GM21786 (cell line): ENCODE measurements at regions not wholly inside any gene's neighbourhood (a gene's known extent, or its start where the extent isn't known, plus 50 kb on each side); places are given as distances from the start of the nearest gene placed in this dataset.
"Not testable (repeated sequence)": the region's sequence is repeated elsewhere in the genome, so short reads cannot be mapped to it uniquely, and the experiment has no call there.

ENCODE experiments used
- ATAC-seq: cut with Tn5 transposase; IDR thresholded peaks from one replicate; pipeline ENCODE4 v1.9.1; 2021; ENCODE audit not compliant: unreplicated experiment

- no peak for ATAC-seq
Observed at GRCh38 chr13:69283301-69283700, 824.3 kb upstream of the ATXN8OS start.

DNA sequence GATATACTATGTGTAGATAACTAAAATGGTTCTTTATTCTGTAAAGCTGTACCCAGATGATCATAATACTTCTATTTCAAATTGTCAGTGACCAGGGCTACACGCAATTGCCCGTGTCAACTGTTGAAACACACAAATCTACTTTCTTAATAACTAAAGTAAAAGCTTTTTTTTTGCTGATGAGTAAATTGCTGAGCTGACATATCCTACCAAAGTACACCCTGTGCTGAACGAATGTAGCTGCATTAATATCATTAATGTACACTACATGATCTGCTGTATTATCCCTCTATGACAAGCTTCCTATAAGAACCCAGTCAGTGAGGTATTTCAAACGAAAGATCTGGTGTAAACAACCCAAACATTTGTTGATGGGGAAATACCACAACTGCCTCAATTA is 827.2 kb upstream of the ATXN8OS start:
- no peak for ATAC-seq

- peak; percentile 36 for ATAC-seq
Observed at GRCh38 chr13:69279213-69279612, 828.4 kb upstream of the ATXN8OS start.

DNA sequence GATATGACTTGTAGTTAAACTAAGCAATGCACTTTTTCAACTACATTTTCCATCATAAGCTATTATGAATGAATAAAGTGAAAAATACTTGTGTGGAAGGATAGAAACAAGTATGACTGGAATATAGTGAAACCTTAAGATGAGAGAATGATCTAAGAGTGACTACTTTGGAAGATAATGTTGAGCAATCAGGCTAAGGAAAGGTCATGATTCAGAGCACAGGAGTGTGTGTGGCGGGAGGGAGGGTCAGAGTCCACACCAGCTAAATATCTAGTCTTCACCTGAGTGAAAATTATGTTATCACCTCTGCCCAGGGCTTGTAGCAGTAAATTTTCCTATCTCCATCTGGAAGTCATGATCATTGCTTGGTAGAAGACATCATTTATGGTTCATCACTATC is 833.4 kb upstream of the ATXN8OS start:
- ATAC-seq: no peak

DNA sequence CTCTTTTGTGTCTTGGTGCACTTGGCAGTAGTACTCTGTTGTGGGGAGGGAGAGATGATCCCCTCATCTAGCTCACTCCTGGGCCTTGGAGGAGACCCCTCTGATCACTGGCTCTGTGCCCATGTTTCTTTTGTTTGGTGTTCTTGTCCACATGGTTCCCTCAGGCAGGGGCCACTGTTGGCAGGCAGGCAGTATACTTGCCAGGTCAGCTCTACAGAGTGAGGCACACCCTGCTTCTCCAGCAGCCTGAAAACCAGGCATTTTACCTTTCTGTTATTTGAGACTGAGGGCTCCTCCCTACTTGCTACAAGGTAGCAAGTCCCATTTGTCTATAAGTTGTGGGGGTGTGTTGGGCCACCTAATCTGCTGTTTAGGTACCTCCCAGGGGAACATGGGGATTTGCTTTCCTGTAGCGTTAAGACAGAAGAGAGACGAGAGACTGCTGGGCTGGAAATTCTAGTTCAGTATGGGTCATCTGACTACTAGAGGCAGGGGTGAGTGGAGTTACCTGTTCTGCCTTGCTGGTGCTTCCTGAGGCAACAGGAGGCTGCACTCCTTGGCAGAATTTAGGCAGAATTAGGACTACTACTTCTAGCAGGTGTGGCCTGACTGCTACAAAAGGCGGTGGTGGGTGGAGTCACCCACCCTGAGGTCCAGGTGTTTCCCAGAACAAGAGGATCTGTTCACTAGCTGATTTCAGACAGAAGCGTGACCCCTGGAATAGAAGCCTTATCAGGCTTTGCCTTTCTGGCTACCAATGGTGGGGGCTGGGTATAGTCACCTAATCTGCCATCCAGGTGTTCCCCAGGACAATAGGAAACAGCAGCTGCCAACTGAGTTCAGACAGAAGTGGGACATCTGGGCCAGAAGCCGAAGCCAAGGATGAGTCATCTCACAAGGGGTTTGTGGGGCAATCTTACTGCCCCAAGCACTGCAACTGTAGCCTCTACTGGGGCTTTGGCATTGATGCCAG is 843.0 kb upstream of the ATXN8OS start:
- ATAC-seq: no peak

- no peak for ATAC-seq
Observed at GRCh38 chr13:69243366-69243765, 864.3 kb upstream of the ATXN8OS start.

GRCh38 chr13:69234171-69234570 is 873.5 kb upstream of the ATXN8OS start:
- ATAC-seq: no peak

GRCh38 chr13:69226427-69226826 is 881.2 kb upstream of the ATXN8OS start:
- no peak for ATAC-seq

GRCh38 chr13:69221633-69222498 is 885.8 kb upstream of the ATXN8OS start:
- ATAC-seq: not testable (repeated sequence)

GRCh38 chr13:69213396-69213795 is 894.2 kb upstream of the ATXN8OS start:
- ATAC-seq: no peak

DNA sequence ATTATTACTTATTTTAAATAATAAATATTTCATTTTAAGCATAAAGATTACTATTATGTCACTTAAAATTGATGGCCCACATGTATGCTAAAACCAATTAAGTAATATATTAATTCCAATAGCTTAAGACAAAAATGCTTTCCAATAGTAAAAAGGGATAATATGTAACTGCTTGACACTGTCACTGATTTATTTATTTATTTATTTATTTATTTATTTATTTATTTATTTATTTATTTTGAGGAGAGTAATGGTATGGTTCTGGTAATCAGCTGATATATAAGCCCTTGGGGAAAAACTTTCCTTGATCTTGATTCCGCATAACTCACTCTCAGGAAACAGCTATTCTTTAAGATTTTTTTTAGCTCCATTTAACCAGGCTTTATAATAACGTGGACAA is 903.0 kb upstream of the ATXN8OS start:
- ATAC-seq: no peak

- no peak for ATAC-seq
Observed at GRCh38 chr13:69202996-69203395, 904.6 kb upstream of the ATXN8OS start.

DNA sequence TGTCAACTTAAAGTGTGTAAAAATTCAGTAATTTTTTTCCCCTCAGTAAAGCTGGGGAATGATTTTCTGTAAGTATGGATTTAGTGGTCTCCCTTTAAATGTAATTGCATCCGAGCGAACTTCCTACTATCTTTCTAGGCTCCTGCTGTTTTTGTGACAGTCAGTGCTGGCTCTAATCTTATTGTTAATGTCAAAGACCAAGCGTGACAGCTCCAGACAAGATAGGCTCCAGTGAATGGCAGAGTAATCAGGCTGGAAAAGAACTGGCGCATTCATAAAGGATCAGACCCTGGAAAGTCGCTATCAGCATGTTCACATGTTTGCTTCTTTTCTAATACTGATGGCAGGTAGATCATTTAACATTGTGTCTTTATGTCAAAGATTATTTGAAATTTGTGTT is 908.0 kb upstream of the ATXN8OS start:
- no peak for ATAC-seq

- ATAC-seq: no peak
Observed at GRCh38 chr13:69198706-69199105, 908.9 kb upstream of the ATXN8OS start.

- no peak for ATAC-seq
Observed at GRCh38 chr13:69194130-69194529, 913.5 kb upstream of the ATXN8OS start.

GRCh38 chr13:69180034-69180433 is 927.6 kb upstream of the ATXN8OS start:
- no peak for ATAC-seq

DNA sequence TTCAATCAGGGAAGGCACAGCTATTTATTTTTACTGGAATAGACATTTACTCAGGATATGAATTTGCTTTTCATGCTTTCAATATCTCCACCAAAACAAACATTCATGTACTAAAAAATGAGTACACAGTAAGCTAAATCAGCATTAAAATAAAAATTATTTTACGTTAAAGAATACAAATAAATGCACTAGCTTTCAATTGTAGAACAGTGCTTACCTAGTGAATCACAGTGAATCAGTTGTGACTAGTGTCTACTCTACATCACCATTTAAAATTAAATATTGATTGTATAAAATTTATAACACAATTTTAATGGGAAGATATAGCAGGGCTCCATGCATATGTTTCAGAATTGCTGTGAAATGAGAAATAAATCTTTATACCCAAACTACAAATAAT is 929.6 kb upstream of the ATXN8OS start:
- no peak for ATAC-seq

GRCh38 chr13:69168436-69168835 is 939.2 kb upstream of the ATXN8OS start:
- no peak for ATAC-seq

- ATAC-seq: no peak
Observed at GRCh38 chr13:69155136-69155535, 952.5 kb upstream of the ATXN8OS start.

GRCh38 chr13:69142101-69142500 is 965.5 kb upstream of the ATXN8OS start:
- no peak for ATAC-seq

GRCh38 chr13:69124996-69125395 is 982.6 kb upstream of the ATXN8OS start:
- no peak for ATAC-seq
